ENCODE measurements at regions not wholly inside any gene's neighbourhood (a gene's known extent, or its start where the extent isn't known, plus 50 kb on each side); places are given as distances from the start of the nearest gene placed in this dataset.

- H3K4me3 ChIP-seq (ENCODE audit: low read depth, low read length), result no peak overlapping the region
- DNase-seq (ENCODE audit: low read depth), result no peak
- TF ChIP-seq CTCF (IDR thresholded peaks at IDR 0.05; ENCODE audit: control insufficient read depth, extremely low read depth, insufficient read depth), result no peak
Measured at GRCh38 chr12:107957459-107957858, 171.6 kb upstream of the WSCD2 start.

GRCh38 chr12:107963635-107964034 is 165.5 kb upstream of the WSCD2 start:
- no peak overlapping the region for H3K4me3 ChIP-seq (ENCODE audit: low read depth, low read length)
- no peak for TF ChIP-seq CTCF (IDR thresholded peaks at IDR 0.05; ENCODE audit: control insufficient read depth, extremely low read depth, insufficient read depth)
- DNase-seq (ENCODE audit: low read depth), result no peak

- TF ChIP-seq CTCF (IDR thresholded peaks at IDR 0.05; ENCODE audit: control insufficient read depth, extremely low read depth, insufficient read depth), result no peak
- no peak overlapping the region for H3K4me3 ChIP-seq (ENCODE audit: low read depth, low read length)
- no peak for DNase-seq (ENCODE audit: low read depth)
Measured at GRCh38 chr12:107967170-107967569, 161.9 kb upstream of the WSCD2 start.

GRCh38 chr12:107973950-107974349 is 155.1 kb upstream of the WSCD2 start:
- DNase-seq (ENCODE audit: low read depth), result no peak
- TF ChIP-seq CTCF (IDR thresholded peaks at IDR 0.05; ENCODE audit: control insufficient read depth, extremely low read depth, insufficient read depth), result no peak
- no peak overlapping the region for H3K4me3 ChIP-seq (ENCODE audit: low read depth, low read length)

GRCh38 chr12:107976331-107976730 is 152.8 kb upstream of the WSCD2 start:
- H3K4me3 ChIP-seq (ENCODE audit: low read depth, low read length), result no peak overlapping the region
- no peak for TF ChIP-seq CTCF (IDR thresholded peaks at IDR 0.05; ENCODE audit: control insufficient read depth, extremely low read depth, insufficient read depth)
- DNase-seq (ENCODE audit: low read depth), result no peak

GRCh38 chr12:107978201-107978600 is 150.9 kb upstream of the WSCD2 start:
- no peak for DNase-seq (ENCODE audit: low read depth)
- no peak for TF ChIP-seq CTCF (IDR thresholded peaks at IDR 0.05; ENCODE audit: control insufficient read depth, extremely low read depth, insufficient read depth)
- no peak overlapping the region for H3K4me3 ChIP-seq (ENCODE audit: low read depth, low read length)

GRCh38 chr12:107978641-107979040 is 150.4 kb upstream of the WSCD2 start:
- no peak overlapping the region for H3K4me3 ChIP-seq (ENCODE audit: low read depth, low read length)
- DNase-seq (ENCODE audit: low read depth), result no peak
- no peak for TF ChIP-seq CTCF (IDR thresholded peaks at IDR 0.05; ENCODE audit: control insufficient read depth, extremely low read depth, insufficient read depth)

All from LNCaP clone FGC (cell line).